AG04450 (cell line): ENCODE measurements at regions not wholly inside any gene's neighbourhood (a gene's known extent, or its start where the extent isn't known, plus 50 kb on each side); places are given as distances from the start of the nearest gene placed in this dataset.
"Not testable (repeated sequence)": the region's sequence is repeated elsewhere in the genome, so short reads cannot be mapped to it uniquely, and the experiment has no call there.

ENCODE experiments used
- CTCF ChIA-PET: fragments of 300-600, 350-600 bp; formaldehyde crosslinking; extraction: SDS; loops from one replicate; lab custom pipeline; 2022; ENCODE audit warnings: antibody characterized with exemption, inconsistent platforms; lab: Charles Lee
- POLR2A ChIA-PET: fragments of 350-600 bp; formaldehyde crosslinking; extraction: SDS; loops from one replicate; lab custom pipeline; 2021; ENCODE audit warnings: antibody characterized with exemption, inconsistent platforms; lab: Yijun Ruan, JAX
- DNase-seq: peaks from one replicate; pipeline ENCODE4 v3.0.0-alpha.2; 2011; ENCODE audit warnings: low read depth, low spot score
- H3K27ac ChIP-seq: one replicate; pipeline ENCODE4 v1.5.1; 2012; ENCODE audit warnings: low read depth, low read length, control low read depth
- H3K27me3 ChIP-seq: one replicate; pipeline ENCODE4 v1.6.0; 2012; ENCODE audit warnings: low read length; ENCODE audit not compliant: control insufficient read depth, insufficient read depth
- H3K4me3 ChIP-seq: 2 replicates; pipeline ENCODE4 v1.5.1; 2011; ENCODE audit warnings: mild to moderate bottlenecking, low read depth, low read length, control low read depth
- H3K9me3 ChIP-seq: 2 replicates; pipeline ENCODE4 v1.5.1; 2012; ENCODE audit warnings: low read length; ENCODE audit not compliant: control insufficient read depth, insufficient read depth
- CTCF ChIP-seq: IDR thresholded peaks from 2 replicates; pipeline ENCODE4 v1.5.1; 2011; ENCODE audit warnings: low read depth, low read length, control low read depth, inconsistent platforms

- no peak overlapping the region for H3K27ac ChIP-seq
- no peak overlapping the region for H3K4me3 ChIP-seq
- no peak for DNase-seq
- H3K27me3 ChIP-seq, result no peaks in the 10 kb centered on the region
- POLR2A ChIA-PET, result no interaction called here
- no peaks in the 10 kb centered on the region for H3K9me3 ChIP-seq
- no peak for TF ChIP-seq CTCF
- CTCF ChIA-PET, result no interaction called here
These were observed 61.9 kb upstream of the ADGRL2 start for GRCh38 chr1:81738875-81739274.

GRCh38 chr1:81733480-81733879 lies 67.3 kb upstream of the ADGRL2 start:
- no peak for DNase-seq
- no peak for TF ChIP-seq CTCF
- Histone ChIP-seq H3K27ac (no peak overlapping the region), H3K27me3 (no peaks in the 10 kb centered on the region), H3K4me3 (no peak overlapping the region), H3K9me3 (no peaks in the 10 kb centered on the region)
- ChIA-PET POLR2A (no interaction called here), CTCF (interaction anchor here (0.6 to 1.1 kb wide), 3 partner anchors 23 to 615 kb away, joined by 3 to 7 read pairs (median 3); no protein-coding TSS in a partner anchor)

GRCh38 chr1:81731989-81732388 lies 68.7 kb upstream of the ADGRL2 start:
- CTCF ChIA-PET, result no interaction called here
- DNase-seq, result no peak
- no peak for TF ChIP-seq CTCF

GRCh38 chr1:81730881-81731280 lies 69.9 kb upstream of the ADGRL2 start:
- no peak for TF ChIP-seq CTCF
- no peak for DNase-seq
- POLR2A ChIA-PET, result no interaction called here
- CTCF ChIA-PET, result interaction anchor here (0.9 kb wide), 1 partner anchor 12 kb away, joined by 4 read pairs; no protein-coding TSS in a partner anchor
- Histone ChIP-seq H3K9me3 (no peaks in the 10 kb centered on the region), H3K4me3 (no peak overlapping the region), H3K27ac (no peak overlapping the region), H3K27me3 (no peaks in the 10 kb centered on the region)

More at GRCh38 chr1:81731989-81732388, 68.7 kb upstream of the ADGRL2 start:
- Histone ChIP-seq H3K27me3 (no peaks in the 10 kb centered on the region), H3K4me3 (no peak overlapping the region), H3K9me3 (no peaks in the 10 kb centered on the region), H3K27ac (no peak overlapping the region)
- POLR2A ChIA-PET, result no interaction called here

GRCh38 chr1:81730299-81730698 lies 70.4 kb upstream of the ADGRL2 start:
- POLR2A ChIA-PET, H3K9me3 ChIP-seq, DNase-seq, H3K27ac ChIP-seq, H3K27me3 ChIP-seq, H3K4me3 ChIP-seq: not testable (repeated sequence)
- CTCF ChIA-PET, result interaction anchor here (0.9 kb wide), 1 partner anchor 13 kb away, joined by 4 read pairs; no protein-coding TSS in a partner anchor

- no peak overlapping the region for H3K27ac ChIP-seq
- ChIA-PET CTCF (interaction anchor here (0.6 kb wide), 1 partner anchor 55 kb away, joined by 3 read pairs; no protein-coding TSS in a partner anchor), POLR2A (no interaction called here)
- no peaks in the 10 kb centered on the region for H3K9me3 ChIP-seq
- no peak for DNase-seq
- no peak overlapping the region for H3K4me3 ChIP-seq
- H3K27me3 ChIP-seq, result no peaks in the 10 kb centered on the region
- no peak for TF ChIP-seq CTCF
These were observed 70.9 kb upstream of the ADGRL2 start for GRCh38 chr1:81729818-81730217.
